WERI-Rb-1 (cell line): ENCODE measurements at regions not wholly inside any gene's neighbourhood (a gene's known extent, or its start where the extent isn't known, plus 50 kb on each side); places are given as distances from the start of the nearest gene placed in this dataset.
"Not testable (repeated sequence)": the region's sequence is repeated elsewhere in the genome, so short reads cannot be mapped to it uniquely, and the experiment has no call there.

Experiments used
- DNase-seq: peaks from one replicate; pipeline ENCODE4 v3.0.0-alpha.2; 2020
- H3K27ac ChIP-seq: fragments of 250-450 bp; sonication (Bioruptor Pico); 2 replicates; pipeline ENCODE4 v1.5.1; 2020; ENCODE audit warnings: mild to moderate bottlenecking, moderate library complexity
- H3K27me3 ChIP-seq: fragments of 250-450 bp; sonication (Bioruptor Pico); 2 replicates; pipeline ENCODE4 v1.5.1; 2021; ENCODE audit warnings: mild to moderate bottlenecking, low read depth, moderate library complexity; ENCODE audit not compliant: insufficient read depth, severe bottlenecking
- H3K36me3 ChIP-seq: fragments of 250-450 bp; sonication (Bioruptor Pico); 2 replicates; pipeline ENCODE4 v1.5.1; 2020; ENCODE audit warnings: mild to moderate bottlenecking, moderate library complexity
- H3K4me3 ChIP-seq: 2 replicates; pipeline ENCODE4 v1.5.1; 2011; ENCODE audit warnings: low read depth, mild to moderate bottlenecking, control low read depth, low read length
- H3K9me3 ChIP-seq: fragments of 250-450 bp; sonication (Bioruptor Pico); 2 replicates; pipeline ENCODE4 v1.5.1; 2021; ENCODE audit warnings: mild to moderate bottlenecking, moderate library complexity; ENCODE audit not compliant: severe bottlenecking
- CTCF ChIP-seq: IDR thresholded peaks from 2 replicates; pipeline ENCODE4 v1.5.1; 2011; ENCODE audit warnings: low read depth, mild to moderate bottlenecking, control low read depth, inconsistent platforms, low read length

GRCh38 chr7:157475601-157476000 lies 138.8 kb downstream of the DNAJB6 start:
- H3K27ac ChIP-seq: no peak overlapping the region
- no peak for DNase-seq
- no peaks in the 10 kb centered on the region for H3K27me3 ChIP-seq
- no peak overlapping the region for H3K4me3 ChIP-seq
- no peak for TF ChIP-seq CTCF
- no peaks in the 10 kb centered on the region for H3K36me3 ChIP-seq
- peaks cover 10% of the 10 kb centered on the region for H3K9me3 ChIP-seq

DNA sequence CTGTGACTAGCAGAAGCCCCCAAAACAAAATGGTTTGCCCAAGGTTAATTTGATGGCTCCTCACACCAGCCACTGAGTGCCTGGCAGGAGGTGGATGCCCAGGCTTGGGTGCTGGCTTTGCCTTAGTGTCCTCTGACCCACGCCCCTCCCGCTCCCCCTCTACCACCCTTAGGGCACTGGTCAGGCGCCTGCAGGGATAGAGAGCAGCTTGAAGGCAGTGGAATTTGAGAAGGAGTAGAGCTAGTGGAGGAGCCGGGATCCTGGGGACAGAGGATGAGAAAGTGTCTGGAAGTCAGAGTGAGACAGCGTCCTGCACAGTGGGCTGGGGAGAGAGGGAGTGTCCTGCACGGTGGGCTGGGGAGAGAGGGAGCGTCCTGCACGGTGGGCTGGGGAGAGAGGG lies 139.4 kb downstream of the DNAJB6 start:
- no peak for TF ChIP-seq CTCF
- no peak for DNase-seq
- no peaks in the 10 kb centered on the region for H3K27me3 ChIP-seq
- H3K36me3 ChIP-seq: no peaks in the 10 kb centered on the region
- H3K27ac ChIP-seq: no peak overlapping the region
- H3K9me3 ChIP-seq: peaks cover 10% of the 10 kb centered on the region
- H3K4me3 ChIP-seq: no peak overlapping the region

GRCh38 chr7:157476654-157477549 lies 140.1 kb downstream of the DNAJB6 start:
- no peaks in the 10 kb centered on the region for H3K27me3 ChIP-seq
- H3K9me3 ChIP-seq: peaks cover 10% of the 10 kb centered on the region
- no peak overlapping the region for H3K27ac ChIP-seq
- H3K36me3 ChIP-seq: no peaks in the 10 kb centered on the region
- DNase-seq: no peak
- no peak for TF ChIP-seq CTCF
- H3K4me3 ChIP-seq: no peak overlapping the region

DNA sequence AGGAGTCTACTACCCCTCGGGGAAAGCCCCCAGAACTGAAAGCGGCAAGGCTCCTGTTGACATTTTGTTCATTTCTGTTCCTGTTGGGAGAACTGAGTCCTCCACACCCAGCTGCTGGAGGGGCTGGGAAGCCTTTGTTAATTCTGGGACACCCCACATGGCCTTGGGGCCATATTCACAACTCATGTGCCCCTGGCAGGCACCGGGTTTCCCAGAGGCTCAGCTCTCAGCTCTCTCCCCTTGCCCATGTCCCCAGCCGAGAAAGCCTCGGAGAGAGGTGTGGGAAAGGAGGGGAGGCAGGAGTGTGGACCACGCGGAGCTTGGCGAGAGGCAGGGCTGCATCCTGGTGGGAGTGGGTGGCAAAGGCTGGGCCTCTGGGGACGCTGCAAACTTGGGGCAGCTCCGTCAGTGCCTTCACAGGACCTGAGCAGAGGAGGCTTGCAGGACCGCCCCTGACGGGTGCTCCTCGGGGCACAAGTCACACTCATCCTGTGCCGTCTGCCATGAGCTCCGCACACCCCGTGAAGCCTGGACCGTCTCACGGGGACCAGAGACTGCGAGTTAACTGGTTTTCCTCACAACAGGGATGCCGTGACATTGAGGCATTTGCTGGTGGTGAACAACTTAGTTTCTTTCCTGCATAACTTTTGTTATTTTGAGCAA lies 140.9 kb downstream of the DNAJB6 start:
- Histone ChIP-seq H3K4me3 (no peak overlapping the region), H3K9me3 (peaks cover 9% of the 10 kb centered on the region), H3K27ac (no peak overlapping the region), H3K36me3 (no peaks in the 10 kb centered on the region), H3K27me3 (no peaks in the 10 kb centered on the region)
- no peak for TF ChIP-seq CTCF
- no peak for DNase-seq

- DNase-seq, H3K27me3 ChIP-seq, H3K4me3 ChIP-seq, H3K27ac ChIP-seq, H3K9me3 ChIP-seq, H3K36me3 ChIP-seq: not testable (repeated sequence)
Measured at GRCh38 chr7:157478611-157479010, 141.8 kb downstream of the DNAJB6 start.

GRCh38 chr7:157479326-157479725 lies 142.5 kb downstream of the DNAJB6 start:
- no peak for TF ChIP-seq CTCF
- H3K36me3 ChIP-seq: no peaks in the 10 kb centered on the region
- no peak overlapping the region for H3K4me3 ChIP-seq

More at GRCh38 chr7:157479326-157479725, 142.5 kb downstream of the DNAJB6 start:
- H3K27me3 ChIP-seq: no peaks in the 10 kb centered on the region
- H3K27ac ChIP-seq: no peak overlapping the region
- DNase-seq: no peak
- no peaks in the 10 kb centered on the region for H3K9me3 ChIP-seq
